Neural cell (in vitro differentiated cells): ENCODE measurements at regions not wholly inside any gene's neighbourhood (a gene's known extent, or its start where the extent isn't known, plus 50 kb on each side); places are given as distances from the start of the nearest gene placed in this dataset.

ENCODE experiments used
- CTCF ChIP-seq: fragments of 450-650 bp; IDR thresholded peaks from 2 replicates; pipeline ENCODE4 v1.5.1; 2014; ENCODE audit warnings: antibody characterized with exemption, mild to moderate bottlenecking, moderate library complexity; ENCODE audit not compliant: poor library complexity, severe bottlenecking
- EZH2 ChIP-seq: fragments of 200-600, 300-800 bp; shearing (Covaris generic), sonication (generic); IDR thresholded peaks from 2 replicates; pipeline ENCODE4 v1.6.1; 2014; ENCODE audit warnings: antibody characterized with exemption, low read length, borderline replicate concordance, mild to moderate bottlenecking; ENCODE audit not compliant: insufficient read depth, poor library complexity, severe bottlenecking
- POLR2AphosphoS5 ChIP-seq: IDR thresholded peaks from 2 replicates; pipeline ENCODE4 v1.6.1; 2012
- RAD21 ChIP-seq: fragments of 450-650 bp; conservative IDR thresholded peaks from 2 replicates; pipeline ENCODE4 v1.6.1; 2014; ENCODE audit warnings: antibody characterized with exemption, mild to moderate bottlenecking, moderate library complexity
- TAF1 ChIP-seq: IDR thresholded peaks from 2 replicates; pipeline ENCODE4 v1.6.1; 2012; ENCODE audit warnings: low read depth

- TF ChIP-seq EZH2: no peak
- TF ChIP-seq CTCF: no peak
- TF ChIP-seq TAF1: no peak
- no peak for TF ChIP-seq POLR2AphosphoS5
- no peak for TF ChIP-seq RAD21
Observed at GRCh38 chr9:107161338-107161737, 121.7 kb upstream of the RAD23B start.
